ENCODE measurements at regions not wholly inside any gene's neighbourhood (a gene's known extent, or its start where the extent isn't known, plus 50 kb on each side); places are given as distances from the start of the nearest gene placed in this dataset.

- H3K79me2 ChIP-seq (ENCODE audit: low read length), result no peaks in the 10 kb centered on the region
- H3K9me2 ChIP-seq (replicated peaks; ENCODE audit: low read length), result no peaks in the 10 kb centered on the region
- H3K9ac ChIP-seq (ENCODE audit: low read length), result no peak overlapping the region
- ChIA-PET CTCF (no interaction called here), POLR2A (ENCODE audit: unreplicated experiment) (no interaction called here)
- H3K27me3 ChIP-seq (ENCODE audit: low read length), result no peaks in the 10 kb centered on the region
- H4K20me1 ChIP-seq (ENCODE audit: low read length), result no peaks in the 10 kb centered on the region
- H3K4me2 ChIP-seq (ENCODE audit: low read length), result no peak overlapping the region
- DNase-seq (no peak), ATAC-seq (no peak)
- no peaks in the 10 kb centered on the region for H3K36me3 ChIP-seq (ENCODE audit: low read depth, low read length)
- H3F3A ChIP-seq (ENCODE audit: low read length, unreplicated experiment), result no peaks in the 10 kb centered on the region
- H3K4me3 ChIP-seq (ENCODE audit: low read length), result no peak overlapping the region
- TF ChIP-seq EZH2 (IDR thresholded peaks at IDR 0.05; ENCODE audit: low read length, unreplicated experiment) (no peak), CTCF (conservative IDR thresholded peaks at IDR 0.05; ENCODE audit: low read depth, low read length) (no peak), EZH2phosphoT487 (IDR thresholded peaks at IDR 0.05; ENCODE audit: borderline replicate concordance, low read length) (no peak)
- no peaks in the 10 kb centered on the region for H3K9me3 ChIP-seq (ENCODE audit: low read length)
- no TSS peak for BruUV-seq (replicated peaks)
- no peak overlapping the region for H3K27ac ChIP-seq (ENCODE audit: low read length)
- no peaks in the 10 kb centered on the region for H3K4me1 ChIP-seq (ENCODE audit: insufficient read depth, low read length)
- no peak overlapping the region for H2AFZ ChIP-seq (ENCODE audit: low read length)
- intact Hi-C loops (cut with micrococcal nuclease), result no loop called here
These were observed 115.2 kb upstream of the FRG1 start for GRCh38 chr4:189825466-189825865.

- no peak overlapping the region for H3K4me2 ChIP-seq (ENCODE audit: low read length)
- no peaks in the 10 kb centered on the region for H3F3A ChIP-seq (ENCODE audit: low read length, unreplicated experiment)
- H2AFZ ChIP-seq (ENCODE audit: low read length), result no peak overlapping the region
- no peaks in the 10 kb centered on the region for H3K9me3 ChIP-seq (ENCODE audit: low read length)
- TF ChIP-seq EZH2 (IDR thresholded peaks at IDR 0.05; ENCODE audit: low read length, unreplicated experiment) (no peak), CTCF (conservative IDR thresholded peaks at IDR 0.05; ENCODE audit: low read depth, low read length) (no peak), EZH2phosphoT487 (IDR thresholded peaks at IDR 0.05; ENCODE audit: borderline replicate concordance, low read length) (no peak)
- no peaks in the 10 kb centered on the region for H4K20me1 ChIP-seq (ENCODE audit: low read length)
- no peaks in the 10 kb centered on the region for H3K27me3 ChIP-seq (ENCODE audit: low read length)
- no peak for DNase-seq
- no peaks in the 10 kb centered on the region for H3K36me3 ChIP-seq (ENCODE audit: low read depth, low read length)
- ATAC-seq, result no peak
- CTCF ChIA-PET, result no interaction called here
- no peaks in the 10 kb centered on the region for H3K4me1 ChIP-seq (ENCODE audit: insufficient read depth, low read length)
- H3K9ac ChIP-seq (ENCODE audit: low read length), result no peak overlapping the region
- BruUV-seq (replicated peaks), result no TSS peak
- intact Hi-C loops (cut with micrococcal nuclease), result no loop called here
- H3K79me2 ChIP-seq (ENCODE audit: low read length), result no peaks in the 10 kb centered on the region
- POLR2A ChIA-PET (ENCODE audit: unreplicated experiment), result no interaction called here
- no peak overlapping the region for H3K4me3 ChIP-seq (ENCODE audit: low read length)
- H3K27ac ChIP-seq (ENCODE audit: low read length), result no peak overlapping the region
- H3K9me2 ChIP-seq (replicated peaks; ENCODE audit: low read length), result no peaks in the 10 kb centered on the region
These were observed 114.0 kb upstream of the FRG1 start for GRCh38 chr4:189826657-189827056.

GRCh38 chr4:189828081-189828697 lies 112.5 kb upstream of the FRG1 start:
- Histone ChIP-seq H3K27ac (ENCODE audit: low read length) (no peak overlapping the region), H3K4me2 (ENCODE audit: low read length) (no peak overlapping the region), H3F3A (ENCODE audit: low read length, unreplicated experiment) (no peaks in the 10 kb centered on the region), H3K9me2 (replicated peaks; ENCODE audit: low read length) (no peaks in the 10 kb centered on the region), H3K9ac (ENCODE audit: low read length) (no peak overlapping the region), H3K4me3 (ENCODE audit: low read length) (no peak overlapping the region), H3K9me3 (ENCODE audit: low read length) (no peaks in the 10 kb centered on the region), H3K79me2 (ENCODE audit: low read length) (no peaks in the 10 kb centered on the region), H3K36me3 (ENCODE audit: low read depth, low read length) (no peaks in the 10 kb centered on the region), H3K4me1 (ENCODE audit: insufficient read depth, low read length) (no peaks in the 10 kb centered on the region), H4K20me1 (ENCODE audit: low read length) (no peaks in the 10 kb centered on the region), H2AFZ (ENCODE audit: low read length) (no peak overlapping the region), H3K27me3 (ENCODE audit: low read length) (no peaks in the 10 kb centered on the region)
- intact Hi-C loops (cut with micrococcal nuclease), result no loop called here
- POLR2A ChIA-PET (ENCODE audit: unreplicated experiment), result no interaction called here
- no peak for TF ChIP-seq EZH2phosphoT487 (IDR thresholded peaks at IDR 0.05; ENCODE audit: borderline replicate concordance, low read length)
- no peak for TF ChIP-seq CTCF (conservative IDR thresholded peaks at IDR 0.05; ENCODE audit: low read depth, low read length)
- DNase-seq (no peak), ATAC-seq (no peak)
- no TSS peak for BruUV-seq (replicated peaks)
- CTCF ChIA-PET, result no interaction called here

Measured in PC-3 (cell line).